KMS-11 (cell line): ENCODE measurements at regions not wholly inside any gene's neighbourhood (a gene's known extent, or its start where the extent isn't known, plus 50 kb on each side); places are given as distances from the start of the nearest gene placed in this dataset.

Source experiments
- H2AFZ ChIP-seq: fragments of 200-600 bp; sonication (generic); 2 replicates; pipeline ENCODE4 v1.6.1; 2016; ENCODE audit warnings: antibody characterized with exemption, mixed run types, low read depth
- H3K27ac ChIP-seq: fragments of 200-600 bp; sonication (generic); 2 replicates; pipeline ENCODE4 v1.6.1; 2016; ENCODE audit warnings: mild to moderate bottlenecking, mixed run types
- H3K27me3 ChIP-seq: fragments of 200-600 bp; sonication (generic); 2 replicates; pipeline ENCODE4 v1.6.1; 2017; ENCODE audit warnings: mild to moderate bottlenecking, low read depth, mixed run types, moderate library complexity; ENCODE audit not compliant: insufficient read depth
- H3K36me3 ChIP-seq: fragments of 200-600 bp; sonication (generic); 2 replicates; pipeline ENCODE4 v1.6.1; 2017; ENCODE audit warnings: mild to moderate bottlenecking, mixed run types; ENCODE audit not compliant: insufficient read depth
- H3K4me1 ChIP-seq: fragments of 200-600 bp; sonication (generic); 2 replicates; pipeline ENCODE4 v1.6.1; 2016; ENCODE audit warnings: mild to moderate bottlenecking, low read depth, mixed run types; ENCODE audit not compliant: poor library complexity, severe bottlenecking
- H3K4me2 ChIP-seq: fragments of 200-600 bp; sonication (generic); 2 replicates; pipeline ENCODE4 v1.7.0; 2016; ENCODE audit warnings: mild to moderate bottlenecking, mixed run types
- H3K4me3 ChIP-seq: fragments of 200-600 bp; sonication (generic); IDR thresholded peaks from 2 replicates; pipeline ENCODE4 v1.6.1; 2017; ENCODE audit warnings: low read depth, low read length, mixed read lengths; ENCODE audit not compliant: insufficient read depth
- H3K79me2 ChIP-seq: fragments of 200-600 bp; sonication (generic); 2 replicates; pipeline ENCODE4 v1.6.1; 2016; ENCODE audit warnings: low read depth, mixed run types; ENCODE audit not compliant: insufficient read depth
- H3K9ac ChIP-seq: fragments of 200-600 bp; sonication (generic); 2 replicates; pipeline ENCODE4 v1.6.1; 2016; ENCODE audit warnings: mild to moderate bottlenecking, mixed run types
- H4K20me1 ChIP-seq: fragments of 200-600 bp; sonication (generic); 2 replicates; pipeline ENCODE4 v1.6.1; 2016; ENCODE audit warnings: mild to moderate bottlenecking, mixed run types; ENCODE audit not compliant: insufficient read depth
- TF ChIP-seq, protein P1 (sequence below): fragments of 200-600 bp; sonication (generic); conservative IDR thresholded peaks from 2 replicates; pipeline ENCODE4 v1.6.1; 2017; ENCODE audit warnings: low read depth, mild to moderate bottlenecking, antibody characterized with exemption, low read length, moderate library complexity, mixed read lengths

DNA sequence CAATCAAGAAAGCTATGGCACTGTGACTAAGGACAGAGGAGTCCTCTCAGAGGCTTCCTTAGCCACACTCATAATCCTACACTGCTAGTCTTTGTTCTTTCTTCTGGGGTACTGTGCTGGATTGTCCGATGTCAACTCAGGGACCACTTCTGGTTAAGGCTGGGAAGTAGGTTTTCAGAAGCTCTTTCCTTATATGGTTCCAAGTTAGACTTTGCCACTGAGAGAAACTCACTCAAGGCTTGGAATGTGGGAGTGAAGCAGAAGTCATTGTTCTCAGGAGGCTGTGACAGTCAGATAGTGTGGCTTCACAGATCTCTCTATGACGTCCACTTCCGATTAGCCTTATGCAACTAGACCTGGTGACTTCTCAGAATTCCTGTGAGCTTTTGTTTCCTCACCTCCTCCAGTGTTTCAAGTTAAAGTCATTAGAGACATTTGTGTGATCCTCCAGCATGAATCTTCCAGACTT lies 317.3 kb upstream of the F9 start:
- H3K36me3 ChIP-seq = no peaks in the 10 kb centered on the region
- TF ChIP-seq, protein P1, sequence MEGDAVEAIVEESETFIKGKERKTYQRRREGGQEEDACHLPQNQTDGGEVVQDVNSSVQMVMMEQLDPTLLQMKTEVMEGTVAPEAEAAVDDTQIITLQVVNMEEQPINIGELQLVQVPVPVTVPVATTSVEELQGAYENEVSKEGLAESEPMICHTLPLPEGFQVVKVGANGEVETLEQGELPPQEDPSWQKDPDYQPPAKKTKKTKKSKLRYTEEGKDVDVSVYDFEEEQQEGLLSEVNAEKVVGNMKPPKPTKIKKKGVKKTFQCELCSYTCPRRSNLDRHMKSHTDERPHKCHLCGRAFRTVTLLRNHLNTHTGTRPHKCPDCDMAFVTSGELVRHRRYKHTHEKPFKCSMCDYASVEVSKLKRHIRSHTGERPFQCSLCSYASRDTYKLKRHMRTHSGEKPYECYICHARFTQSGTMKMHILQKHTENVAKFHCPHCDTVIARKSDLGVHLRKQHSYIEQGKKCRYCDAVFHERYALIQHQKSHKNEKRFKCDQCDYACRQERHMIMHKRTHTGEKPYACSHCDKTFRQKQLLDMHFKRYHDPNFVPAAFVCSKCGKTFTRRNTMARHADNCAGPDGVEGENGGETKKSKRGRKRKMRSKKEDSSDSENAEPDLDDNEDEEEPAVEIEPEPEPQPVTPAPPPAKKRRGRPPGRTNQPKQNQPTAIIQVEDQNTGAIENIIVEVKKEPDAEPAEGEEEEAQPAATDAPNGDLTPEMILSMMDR = no peak
- H3K4me2 ChIP-seq = no peak overlapping the region
- H3K4me1 ChIP-seq = no peaks in the 10 kb centered on the region
- H3K4me3 ChIP-seq = no peak overlapping the region
- H3K27ac ChIP-seq = no peak overlapping the region
- H2AFZ ChIP-seq = no peak overlapping the region
- H3K79me2 ChIP-seq = no peaks in the 10 kb centered on the region
- H4K20me1 ChIP-seq = no peaks in the 10 kb centered on the region
- no peaks in the 10 kb centered on the region for H3K27me3 ChIP-seq
- no peak overlapping the region for H3K9ac ChIP-seq

DNA sequence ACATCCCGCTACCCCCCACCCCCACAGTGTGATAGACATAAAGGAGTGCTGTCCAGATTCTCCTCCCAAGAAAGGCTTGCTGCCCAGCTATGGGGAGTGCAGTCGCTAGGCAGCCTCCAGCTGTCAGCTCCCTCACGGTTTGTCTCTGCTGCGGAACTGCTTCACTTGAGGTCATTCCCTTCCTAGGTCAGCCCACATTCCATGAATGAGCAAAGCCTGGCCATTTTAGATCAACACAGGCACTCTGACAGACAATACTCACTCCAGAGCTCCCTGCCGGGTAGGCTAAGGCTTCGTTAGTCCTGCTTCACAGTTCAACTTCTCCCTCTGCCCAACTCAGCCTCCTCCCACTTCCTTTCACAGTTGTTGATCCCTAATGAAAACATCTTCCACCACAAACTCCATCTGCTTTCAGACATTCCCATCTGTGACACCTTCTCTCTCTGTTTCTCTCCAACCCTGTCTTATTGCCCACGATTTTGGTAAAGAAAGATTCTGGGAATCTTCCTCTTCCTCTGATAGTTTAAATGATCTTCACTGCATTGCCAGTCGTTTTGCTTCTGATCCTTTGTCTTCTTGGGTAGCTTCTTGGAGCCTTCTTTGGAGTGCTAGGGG lies 318.9 kb upstream of the F9 start:
- TF ChIP-seq, protein P1 = no peak
- Histone ChIP-seq H3K36me3 (no peaks in the 10 kb centered on the region), H3K4me3 (no peak overlapping the region), H3K4me2 (no peak overlapping the region), H3K4me1 (no peaks in the 10 kb centered on the region), H3K79me2 (no peaks in the 10 kb centered on the region), H3K27me3 (no peaks in the 10 kb centered on the region), H3K27ac (no peak overlapping the region), H2AFZ (no peak overlapping the region), H4K20me1 (no peaks in the 10 kb centered on the region), H3K9ac (no peak overlapping the region)

DNA sequence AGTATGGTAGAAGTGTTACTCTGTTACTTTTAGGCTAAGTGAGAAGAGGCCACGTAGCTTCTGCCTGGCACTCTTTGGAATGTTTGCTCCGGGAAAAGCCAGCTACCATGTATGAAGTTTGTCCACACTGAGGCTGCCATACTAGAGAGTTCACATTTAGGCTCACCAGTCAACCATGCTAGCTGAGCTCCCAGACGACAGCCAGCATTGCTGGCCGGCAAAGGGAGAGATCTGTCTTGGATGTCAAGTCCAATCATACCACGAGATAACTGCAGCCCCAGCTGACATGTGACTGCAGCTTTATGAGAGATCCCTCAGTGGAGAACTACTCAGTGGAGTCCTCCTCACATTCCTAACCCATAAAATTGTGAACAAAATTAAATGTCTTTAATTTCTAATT lies 321.2 kb upstream of the F9 start:
- H4K20me1 ChIP-seq = no peaks in the 10 kb centered on the region
- H3K27me3 ChIP-seq = no peaks in the 10 kb centered on the region
- TF ChIP-seq, protein P1 = no peak
- H3K36me3 ChIP-seq = no peaks in the 10 kb centered on the region
- H3K4me2 ChIP-seq = no peak overlapping the region
- H3K9ac ChIP-seq = no peak overlapping the region
- H3K4me3 ChIP-seq = no peak overlapping the region
- no peaks in the 10 kb centered on the region for H3K79me2 ChIP-seq
- no peak overlapping the region for H3K27ac ChIP-seq
- H2AFZ ChIP-seq = no peak overlapping the region
- no peaks in the 10 kb centered on the region for H3K4me1 ChIP-seq

DNA sequence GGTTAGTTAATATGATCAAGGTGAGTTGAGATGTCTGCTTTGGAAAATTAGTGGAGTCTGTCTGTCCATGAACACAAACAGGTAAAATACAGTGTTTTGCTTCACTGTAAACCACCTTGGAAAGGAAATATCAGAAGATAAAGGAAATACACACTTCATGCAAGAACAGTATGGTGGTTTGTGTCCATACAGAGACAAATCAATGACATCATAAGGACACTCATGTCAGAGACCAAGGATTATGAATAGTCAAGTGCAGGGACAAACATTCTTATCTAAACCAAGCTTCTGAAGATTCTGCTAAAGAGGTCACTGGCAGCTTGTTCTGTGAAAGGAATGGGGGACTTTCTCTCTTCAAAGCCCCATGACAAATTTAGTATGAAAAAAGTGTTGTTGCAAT lies 322.9 kb upstream of the F9 start:
- H3K4me3 ChIP-seq = no peak overlapping the region
- no peaks in the 10 kb centered on the region for H3K36me3 ChIP-seq
- H2AFZ ChIP-seq = no peak overlapping the region
- no peak overlapping the region for H3K9ac ChIP-seq
- no peaks in the 10 kb centered on the region for H3K79me2 ChIP-seq
- TF ChIP-seq, protein P1 = no peak
- no peaks in the 10 kb centered on the region for H4K20me1 ChIP-seq
- no peak overlapping the region for H3K27ac ChIP-seq
- H3K27me3 ChIP-seq = no peaks in the 10 kb centered on the region
- no peaks in the 10 kb centered on the region for H3K4me1 ChIP-seq
- H3K4me2 ChIP-seq = no peak overlapping the region
